Spleen (tissue), 11 donors: ENCODE measurements at regions not wholly inside any gene's neighbourhood (a gene's known extent, or its start where the extent isn't known, plus 50 kb on each side); places are given as distances from the start of the nearest gene placed in this dataset.

ENCODE experiments used
- DNase-seq: peaks from one replicate; pipeline ENCODE4 v3.0.0-alpha.2; 2020
- H3K27ac ChIP-seq, 8 donors: fragments of 200-600 bp; sonication (generic) in 7 of 8; 1 replicate in 4 of 8; 2 replicates in 4 of 8; pipeline versions ENCODE4 v1.5.0 to v1.8.0; 2016 to 2021; ENCODE audit warnings: inconsistent platforms in 4 of 8, mild to moderate bottlenecking in 4 of 8, moderate library complexity in 1 of 8
- H3K27me3 ChIP-seq, 7 donors: fragments of 200-600 bp; sonication (generic) in 6 of 7; replicated peaks in 1 of 7; 1 replicate in 4 of 7; 2 replicates in 3 of 7; pipeline versions ENCODE4 v1.5.0 to v1.8.0; 2016 to 2021; ENCODE audit warnings: inconsistent platforms in 3 of 7, mild to moderate bottlenecking in 1 of 7
- H3K36me3 ChIP-seq, 6 donors: fragments of 200-600 bp; sonication (generic) in 5 of 6; 1 replicate in 4 of 6; 2 replicates in 2 of 6; pipeline versions ENCODE4 v1.5.0 to v1.8.0; 2016 to 2021; ENCODE audit warnings: inconsistent platforms in 2 of 6
- H3K4me1 ChIP-seq, 6 donors: fragments of 200-600 bp; sonication (generic) in 5 of 6; 1 replicate in 3 of 6; 2 replicates in 3 of 6; pipeline versions ENCODE4 v1.5.0 to v1.8.0; 2016 to 2021; ENCODE audit warnings: inconsistent platforms in 3 of 6
- H3K4me3 ChIP-seq, 8 donors: fragments of 200-600 bp; sonication (generic) in 7 of 8; 1 replicate in 4 of 8; 2 replicates in 4 of 8; pipeline versions ENCODE4 v1.5.0 to v1.8.0; 2016 to 2021; ENCODE audit warnings: inconsistent platforms in 4 of 8, mild to moderate bottlenecking in 4 of 8, moderate library complexity in 2 of 8
- H3K9me3 ChIP-seq, 8 donors: fragments of 200-600 bp; sonication (generic) in 7 of 8; 1 replicate in 4 of 8; 2 replicates in 4 of 8; pipeline versions ENCODE4 v1.5.0 to v1.8.0; 2016 to 2021; ENCODE audit warnings: inconsistent platforms in 4 of 8
- CTCF ChIP-seq, 11 experiments: fragments of 200-600 bp in 7 of 11; fragments of 450-650 bp in 4 of 11; sonication (generic) in 4 of 11; IDR thresholded peaks in 8 of 11; conservative IDR thresholded peaks in 3 of 11; 1 replicate in 7 of 11; 2 replicates in 4 of 11; pipeline versions ENCODE4 v1.4.0 to v1.8.0; 2016 to 2021; ENCODE audit warnings: antibody characterized with exemption in 11 of 11, inconsistent platforms in 4 of 11, mild to moderate bottlenecking in 1 of 11
- POLR2A ChIP-seq, 3 donors: fragments of 450-650 bp; IDR thresholded peaks; one replicate each; pipeline ENCODE4 v1.5.1; 2017; ENCODE audit warnings: antibody characterized with exemption in 3 of 3, mild to moderate bottlenecking in 1 of 3
- POLR2AphosphoS5 ChIP-seq, 3 donors: sonication (generic); formaldehyde crosslinking; IDR thresholded peaks; one replicate each; pipeline ENCODE4 v1.5.1; 2017; ENCODE audit warnings: antibody characterized with exemption in 3 of 3
- WGBS, 5 donors: extraction: QIAGEN DNeasy Blood & Tissue Kit in 3 of 5; methylation state at CpG; one replicate each; pipeline versions ENCODE4 v1.1.5 to v1.1.7; 2013 to 2018; 5-methylcytosine and 5-hydroxymethylcytosine counted together
- intact Hi-C: fragments of 100-400 bp; cut with DNase I; formaldehyde crosslinking; loops from one replicate; pipeline ENCODE4 v1.15.0; 2023; ENCODE audit warnings: low total_unique reads
- donor health status: healthy with polysubstance abuse.
- donor health status: DM: no; HTN: no; CAD: no; lungs with moderate emphysema.
- donor health status: DM: no; HTN: no; CAD: no.
- donor health status: Bipolar disorder and iron deficiency.
- donor health status: healthy.
- donor health status: DM: no; HTN: no; CAD: no.
- donor health status: DM: yes; HTN: yes; CAD: no.

- TF ChIP-seq POLR2A (IDR thresholded peaks at IDR 0.05) (no peak), POLR2AphosphoS5 (IDR thresholded peaks at IDR 0.05) (no peak), CTCF (IDR thresholded peaks at IDR 0.05 in 8 of 11, conservative IDR thresholded peaks at IDR 0.05 in 3 of 11) (no peak)
- intact Hi-C loops, result no loop called here
- H3K27me3 ChIP-seq, result no peaks in the 10 kb centered on the region
- no peaks in the 10 kb centered on the region for H3K4me1 ChIP-seq
- 71 to 91% (median 88%) methylated on average over 3 of the region's 3 CpGs for WGBS, 5 donors
- H3K9me3 ChIP-seq, result peaks cover 7 to 29% (median 23%) of the 10 kb centered on the region in 8 donors
- no peak for DNase-seq
- no peak overlapping the region for H3K27ac ChIP-seq
- no peak overlapping the region for H3K4me3 ChIP-seq
- no peaks in the 10 kb centered on the region for H3K36me3 ChIP-seq
These were observed 85.9 kb upstream of the TRIM24 start for GRCh38 chr7:138374119-138374693.

- no peak overlapping the region for H3K27ac ChIP-seq
- no peaks in the 10 kb centered on the region for H3K27me3 ChIP-seq
- no peak for DNase-seq
- 81 to 91% (median 87%) methylated on average over 2 of the region's 2 CpGs for WGBS, 5 donors
- H3K36me3 ChIP-seq, result no peaks in the 10 kb centered on the region
- H3K4me3 ChIP-seq, result no peak overlapping the region
- H3K4me1 ChIP-seq, result no peaks in the 10 kb centered on the region
- intact Hi-C loops, result no loop called here
- TF ChIP-seq POLR2AphosphoS5 (IDR thresholded peaks at IDR 0.05) (no peak), CTCF (IDR thresholded peaks at IDR 0.05 in 8 of 11, conservative IDR thresholded peaks at IDR 0.05 in 3 of 11) (no peak), POLR2A (IDR thresholded peaks at IDR 0.05) (no peak)
- no peaks in the 10 kb centered on the region for H3K9me3 ChIP-seq
These were observed 82.8 kb upstream of the TRIM24 start for GRCh38 chr7:138377306-138377705.

- no peak for TF ChIP-seq POLR2A (IDR thresholded peaks at IDR 0.05)
- no peak for TF ChIP-seq POLR2AphosphoS5 (IDR thresholded peaks at IDR 0.05)
- no peak for TF ChIP-seq CTCF (IDR thresholded peaks at IDR 0.05 in 8 of 11, conservative IDR thresholded peaks at IDR 0.05 in 3 of 11)
- H3K9me3 ChIP-seq, result no peaks in the 10 kb centered on the region
- 83 to 93% (median 88%) methylated on average over 19 of the region's 19 CpGs for WGBS, 5 donors
- no peaks in the 10 kb centered on the region for H3K36me3 ChIP-seq
- no peak overlapping the region for H3K4me3 ChIP-seq
- intact Hi-C loops, result no loop called here
- H3K27me3 ChIP-seq, result no peaks in the 10 kb centered on the region
- DNase-seq, result no peak
- no peaks in the 10 kb centered on the region for H3K4me1 ChIP-seq
- H3K27ac ChIP-seq, result no peak overlapping the region
These were observed 81.1 kb upstream of the TRIM24 start for GRCh38 chr7:138378741-138379559.

GRCh38 chr7:138382862-138383565, 77.0 kb upstream of the TRIM24 start:
- DNase-seq, result no peak
- no peaks in the 10 kb centered on the region for H3K27me3 ChIP-seq
- 82 to 91% (median 86%) methylated on average over 2 of the region's 2 CpGs for WGBS, 5 donors

More at GRCh38 chr7:138382862-138383565, 77.0 kb upstream of the TRIM24 start:
- Histone ChIP-seq H3K4me3 (no peak overlapping the region), H3K4me1 (no peaks in the 10 kb centered on the region), H3K36me3 (no peaks in the 10 kb centered on the region), H3K27ac (no peak overlapping the region), H3K9me3 (peaks cover 0 to 4% (median 0%) of the 10 kb centered on the region in 8 donors)
- intact Hi-C loops, result no loop called here
- TF ChIP-seq POLR2A (IDR thresholded peaks at IDR 0.05), result no peak
- no peak for TF ChIP-seq POLR2AphosphoS5 (IDR thresholded peaks at IDR 0.05)
